A549 (cell line): ENCODE measurements at regions not wholly inside any gene's neighbourhood (a gene's known extent, or its start where the extent isn't known, plus 50 kb on each side); places are given as distances from the start of the nearest gene placed in this dataset.

Experiments
- ATAC-seq, 2 experiments: fragments of 200-7000 bp in 1 of 2; fragments of >200 bp in 1 of 2; cut with Nextera tagmentation in 1 of 2; cut with Tn5 transposase in 1 of 2; 3 replicates each; pipeline versions ENCODE4 v1.8.0 to v1.9.1; 2018 to 2020; ENCODE audit warnings: mild to moderate bottlenecking in 1 of 2, moderate library complexity in 1 of 2
- CTCF ChIA-PET: fragments of 300-600 bp; sonication (Branson Sonifier 250); formaldehyde crosslinking; extraction: SDS; loops from one replicate; lab custom pipeline; 2021; ENCODE audit warnings: antibody characterized with exemption, inconsistent platforms; lab: Yijun Ruan, JAX
- POLR2A ChIA-PET: fragments of 350-600 bp; formaldehyde crosslinking; extraction: SDS; loops from one replicate; lab custom pipeline; 2021; ENCODE audit warnings: antibody characterized with exemption, inconsistent platforms; lab: Yijun Ruan, JAX
- DNase-seq, 2 experiments: peaks; one replicate each; pipeline versions ENCODE4 v3.0.0 to v3.0.0-alpha.2; 2011 to 2016; ENCODE audit warnings: low read depth in 1 of 2, low spot score in 1 of 2
- FAIRE-seq: peaks from 2 replicates; lab custom pipeline; 2011; peaks lifted over from hg19 to GRCh38; lab: Jason Lieb, UNC
- H3K27ac ChIP-seq, 2 experiments: fragments of >200 bp; sonication (Bioruptor Twin); formaldehyde crosslinking; 3 replicates each; pipeline ENCODE4 v1.5.1; 2016 to 2017
- H3K4me1 ChIP-seq: fragments of >200 bp; sonication (Bioruptor Twin); formaldehyde crosslinking; 3 replicates; pipeline ENCODE4 v1.6.1; 2016
- H3K4me2 ChIP-seq: fragments of >200 bp; sonication (Bioruptor Twin); formaldehyde crosslinking; 3 replicates; pipeline ENCODE4 v1.6.1; 2016
- H3K4me3 ChIP-seq: fragments of >200 bp; sonication (Bioruptor Twin); formaldehyde crosslinking; 3 replicates; pipeline ENCODE4 v1.5.1; 2016
- H3K9me3 ChIP-seq: fragments of >200 bp; sonication (Bioruptor Twin); formaldehyde crosslinking; 3 replicates; pipeline ENCODE4 v1.6.1; 2016
- ATOH8 ChIP-seq: fragments of 250-450 bp; sonication (Bioruptor Pico); IDR thresholded peaks from 2 replicates; pipeline ENCODE4 v1.5.0; 2020; ENCODE audit warnings: low read depth, mild to moderate bottlenecking, moderate library complexity
- CHD2 ChIP-seq: fragments of 150-350 bp; IDR thresholded peaks from 2 replicates; pipeline ENCODE4 v1.6.1; 2014; ENCODE audit warnings: low read length; ENCODE audit not compliant: partially characterized antibody
- EP300 ChIP-seq, 2 experiments: fragments of >200 bp; sonication (Bioruptor Twin); formaldehyde crosslinking; IDR thresholded peaks; 2 replicates in 1 of 2; 3 replicates in 1 of 2; pipeline ENCODE4 v1.6.1; 2016 to 2017
- FOXS1 ChIP-seq: fragments of 250-450 bp; sonication (Bioruptor Pico); IDR thresholded peaks from 2 replicates; pipeline ENCODE4 v1.5.0; 2020; ENCODE audit warnings: mild to moderate bottlenecking, moderate library complexity
- HDAC2 ChIP-seq: fragments of 200-600 bp; sonication (generic); IDR thresholded peaks from 2 replicates; pipeline ENCODE4 v1.6.1; 2016
- HEYL ChIP-seq: fragments of 250-450 bp; sonication (Bioruptor Pico); IDR thresholded peaks from 2 replicates; pipeline ENCODE4 v1.8.0; 2021; ENCODE audit warnings: mild to moderate bottlenecking, moderate library complexity
- HOXB5 ChIP-seq: fragments of 250-450 bp; sonication (Bioruptor Pico); IDR thresholded peaks from 2 replicates; pipeline ENCODE4 v1.5.0; 2020; ENCODE audit warnings: mild to moderate bottlenecking, moderate library complexity
- JUN ChIP-seq, 2 experiments: fragments of >200 bp; sonication (Bioruptor Twin); formaldehyde crosslinking; IDR thresholded peaks; 2 replicates in 1 of 2; 3 replicates in 1 of 2; pipeline ENCODE4 v1.6.1; 2016 to 2017
- KDM5A ChIP-seq: fragments of 200-600 bp; sonication (generic); IDR thresholded peaks from 2 replicates; pipeline ENCODE4 v1.6.1; 2016; ENCODE audit warnings: antibody characterized with exemption, mild to moderate bottlenecking
- MAX ChIP-seq: IDR thresholded peaks from 2 replicates; pipeline ENCODE4 v1.6.1; 2012
- NFE2L2 ChIP-seq: fragments of 150-350 bp; conservative IDR thresholded peaks from 2 replicates; pipeline ENCODE4 v1.6.1; 2014; ENCODE audit warnings: low read length
- NR3C1 ChIP-seq: fragments of >200 bp; sonication (Bioruptor Twin); formaldehyde crosslinking; IDR thresholded peaks from 3 replicates; pipeline ENCODE4 v1.6.1; 2017
- PBX3 ChIP-seq: IDR thresholded peaks from 2 replicates; pipeline ENCODE4 v1.6.1; 2012
- POLR2A ChIP-seq: IDR thresholded peaks from 2 replicates; pipeline ENCODE4 v1.6.1; 2012; ENCODE audit warnings: mild to moderate bottlenecking, low read length
- RARB ChIP-seq: fragments of 250-450 bp; sonication (Bioruptor Pico); IDR thresholded peaks from 2 replicates; pipeline ENCODE4 v1.8.0; 2021; ENCODE audit warnings: mild to moderate bottlenecking, moderate library complexity
- RCOR1 ChIP-seq: fragments of 150-350 bp; IDR thresholded peaks from 2 replicates; pipeline ENCODE4 v1.6.1; 2014; ENCODE audit warnings: antibody characterized with exemption, low read length, low read depth
- RFX5 ChIP-seq: fragments of 450-650 bp; IDR thresholded peaks from 2 replicates; pipeline ENCODE4 v1.7.1; 2014; ENCODE audit warnings: antibody characterized with exemption, mild to moderate bottlenecking, moderate library complexity
- RNF2 ChIP-seq: fragments of 200-600 bp; sonication (generic); IDR thresholded peaks from 2 replicates; pipeline ENCODE4 v1.6.1; 2016; ENCODE audit warnings: low read depth, mild to moderate bottlenecking, antibody characterized with exemption, moderate library complexity, borderline replicate concordance
- TFCP2L1 ChIP-seq: fragments of 250-450 bp; sonication (Bioruptor Pico); IDR thresholded peaks from 2 replicates; pipeline ENCODE4 v1.5.0; 2021; ENCODE audit warnings: mild to moderate bottlenecking
- ZC3H11A ChIP-seq: fragments of 450-650 bp; IDR thresholded peaks from 2 replicates; pipeline ENCODE4 v1.6.1; 2014; ENCODE audit warnings: antibody characterized with exemption, mild to moderate bottlenecking
- ZSCAN20 ChIP-seq: fragments of 250-450 bp; sonication (Bioruptor Pico); IDR thresholded peaks from 2 replicates; pipeline ENCODE4 v1.8.0; 2022; ENCODE audit warnings: mild to moderate bottlenecking, moderate library complexity
- TF ChIP-seq, protein P1 (sequence below): IDR thresholded peaks from 2 replicates; pipeline ENCODE4 v1.6.1; 2012; ENCODE audit warnings: low read depth, borderline replicate concordance
- TF ChIP-seq, protein P2 (sequence below): fragments of >200 bp; sonication (Bioruptor Twin); formaldehyde crosslinking; IDR thresholded peaks from 2 replicates; pipeline ENCODE4 v1.6.1; 2016
- TF ChIP-seq, protein P3 (sequence below): fragments of 150-350 bp; IDR thresholded peaks from 2 replicates; pipeline ENCODE4 v1.6.1; 2014; ENCODE audit warnings: low read depth, mild to moderate bottlenecking, low read length
- TF ChIP-seq, protein P4 (sequence below): fragments of >200 bp; sonication (Bioruptor Twin); formaldehyde crosslinking; IDR thresholded peaks from 3 replicates; pipeline ENCODE4 v1.6.1; 2016

DNA sequence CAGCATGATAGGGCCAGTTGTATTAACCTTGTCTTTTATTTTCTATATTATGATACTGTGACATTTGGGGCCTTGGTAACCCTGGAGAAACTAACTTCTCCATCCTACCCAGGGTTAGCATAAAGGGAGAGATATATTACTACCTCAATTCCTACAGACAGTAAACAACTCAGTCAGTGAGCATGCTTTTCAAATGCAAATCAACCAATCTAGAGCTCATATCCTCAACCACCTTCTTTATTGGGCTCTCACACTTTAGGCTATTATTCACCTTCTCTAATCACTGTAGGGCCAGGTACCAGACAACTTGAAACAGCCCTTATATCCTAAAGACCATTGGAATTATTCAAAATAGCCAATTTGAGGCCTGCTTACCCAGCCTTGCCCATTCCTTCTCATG lies 477.6 kb downstream of the PTPRC start:
- POLR2A ChIA-PET = no interaction called here
- FAIRE-seq (no peak), DNase-seq (no peak), ATAC-seq (no peak)
- Histone ChIP-seq H3K4me2 (no peak overlapping the region), H3K4me1 (no peaks in the 10 kb centered on the region), H3K9me3 (no peaks in the 10 kb centered on the region), H3K4me3 (no peak overlapping the region), H3K27ac (no peak overlapping the region)
- CTCF ChIA-PET = no interaction called here
- TF ChIP-seq PBX3 (no peak), RFX5 (no peak), RARB (CRISPR knock-in tag) (no peak), ZC3H11A (no peak), TFCP2L1 (CRISPR knock-in tag) (no peak), EP300 (IDR thresholded peaks at IDR 0.05) (no peak), RNF2 (no peak), CHD2 (no peak), POLR2A (no peak), MAX (no peak), ZSCAN20 (no peak), RCOR1 (no peak), NFE2L2 (no peak), KDM5A (no peak), HOXB5 (CRISPR knock-in tag) (no peak)
- TF ChIP-seq, protein P1, sequence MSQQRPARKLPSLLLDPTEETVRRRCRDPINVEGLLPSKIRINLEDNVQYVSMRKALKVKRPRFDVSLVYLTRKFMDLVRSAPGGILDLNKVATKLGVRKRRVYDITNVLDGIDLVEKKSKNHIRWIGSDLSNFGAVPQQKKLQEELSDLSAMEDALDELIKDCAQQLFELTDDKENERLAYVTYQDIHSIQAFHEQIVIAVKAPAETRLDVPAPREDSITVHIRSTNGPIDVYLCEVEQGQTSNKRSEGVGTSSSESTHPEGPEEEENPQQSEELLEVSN = no peak
- TF ChIP-seq, protein P2, sequence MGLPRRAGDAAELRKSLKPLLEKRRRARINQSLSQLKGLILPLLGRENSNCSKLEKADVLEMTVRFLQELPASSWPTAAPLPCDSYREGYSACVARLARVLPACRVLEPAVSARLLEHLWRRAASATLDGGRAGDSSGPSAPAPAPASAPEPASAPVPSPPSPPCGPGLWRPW = no peak
- TF ChIP-seq, protein P3, sequence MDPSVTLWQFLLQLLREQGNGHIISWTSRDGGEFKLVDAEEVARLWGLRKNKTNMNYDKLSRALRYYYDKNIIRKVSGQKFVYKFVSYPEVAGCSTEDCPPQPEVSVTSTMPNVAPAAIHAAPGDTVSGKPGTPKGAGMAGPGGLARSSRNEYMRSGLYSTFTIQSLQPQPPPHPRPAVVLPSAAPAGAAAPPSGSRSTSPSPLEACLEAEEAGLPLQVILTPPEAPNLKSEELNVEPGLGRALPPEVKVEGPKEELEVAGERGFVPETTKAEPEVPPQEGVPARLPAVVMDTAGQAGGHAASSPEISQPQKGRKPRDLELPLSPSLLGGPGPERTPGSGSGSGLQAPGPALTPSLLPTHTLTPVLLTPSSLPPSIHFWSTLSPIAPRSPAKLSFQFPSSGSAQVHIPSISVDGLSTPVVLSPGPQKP = no peak

- FAIRE-seq = no peak
- Histone ChIP-seq H3K4me1 (no peaks in the 10 kb centered on the region), H3K9me3 (no peaks in the 10 kb centered on the region), H3K4me3 (no peak overlapping the region), H3K4me2 (no peak overlapping the region), H3K27ac (no peak overlapping the region)
- DNase-seq = no peak
- ChIA-PET CTCF (interaction anchor here (1.0 to 2.2 kb wide), 2 partner anchors 8 to 122 kb away, joined by 3 to 10 read pairs; no protein-coding TSS in a partner anchor), POLR2A (no interaction called here)
- ATAC-seq = no peak
- TF ChIP-seq NR3C1 (no peak), HOXB5 (CRISPR knock-in tag) (no peak), FOXS1 (CRISPR knock-in tag) (no peak), JUN (IDR thresholded peaks at IDR 0.05) (no peak), ATOH8 (CRISPR knock-in tag) (no peak), MAX (no peak), CHD2 (no peak), HDAC2 (no peak), HEYL (CRISPR knock-in tag) (no peak), EP300 (IDR thresholded peaks at IDR 0.05) (no peak)
- TF ChIP-seq, protein P2 = no peak
- TF ChIP-seq, protein P4, sequence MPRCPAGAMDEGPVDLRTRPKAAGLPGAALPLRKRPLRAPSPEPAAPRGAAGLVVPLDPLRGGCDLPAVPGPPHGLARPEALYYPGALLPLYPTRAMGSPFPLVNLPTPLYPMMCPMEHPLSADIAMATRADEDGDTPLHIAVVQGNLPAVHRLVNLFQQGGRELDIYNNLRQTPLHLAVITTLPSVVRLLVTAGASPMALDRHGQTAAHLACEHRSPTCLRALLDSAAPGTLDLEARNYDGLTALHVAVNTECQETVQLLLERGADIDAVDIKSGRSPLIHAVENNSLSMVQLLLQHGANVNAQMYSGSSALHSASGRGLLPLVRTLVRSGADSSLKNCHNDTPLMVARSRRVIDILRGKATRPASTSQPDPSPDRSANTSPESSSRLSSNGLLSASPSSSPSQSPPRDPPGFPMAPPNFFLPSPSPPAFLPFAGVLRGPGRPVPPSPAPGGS = no peak
Measured at GRCh38 chr1:199121047-199121446, 482.2 kb downstream of the PTPRC start.
